ENCODE measurements at regions not wholly inside any gene's neighbourhood (a gene's known extent, or its start where the extent isn't known, plus 50 kb on each side); places are given as distances from the start of the nearest gene placed in this dataset.

DNA sequence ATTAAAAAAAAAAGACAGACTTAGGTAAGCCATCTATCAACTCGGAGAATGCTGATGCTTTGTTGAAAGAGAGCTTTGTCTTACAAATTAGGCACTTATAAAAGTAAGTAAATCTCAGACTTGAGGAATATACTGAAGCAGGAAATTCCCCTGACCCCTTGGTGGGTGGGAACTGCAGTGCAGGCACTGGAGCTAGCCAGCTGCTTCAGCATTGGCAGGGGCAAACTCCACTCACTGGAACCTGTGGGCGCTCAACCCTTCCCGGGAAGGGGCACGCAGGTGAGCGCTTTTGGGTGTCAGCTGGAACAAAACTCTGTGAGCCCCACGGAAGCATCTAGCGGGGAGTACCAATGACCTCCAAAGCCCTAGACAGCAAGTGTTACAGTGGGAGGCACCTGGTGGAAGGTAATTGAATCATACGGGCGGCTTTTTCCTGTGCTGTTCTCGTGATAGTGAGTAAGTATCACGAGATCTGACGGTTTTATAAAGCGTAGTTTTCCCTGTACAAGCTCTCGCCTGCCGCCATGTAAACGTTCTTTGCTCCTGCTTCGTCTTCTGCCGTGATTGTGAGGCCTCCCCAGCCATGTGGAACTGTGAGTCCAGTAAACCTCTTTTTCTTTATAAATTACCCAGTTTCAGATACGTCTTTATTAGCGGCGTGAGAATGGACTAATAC, 628.0 kb upstream of the CDH18 start:
- no peak for DNase-seq

DNA sequence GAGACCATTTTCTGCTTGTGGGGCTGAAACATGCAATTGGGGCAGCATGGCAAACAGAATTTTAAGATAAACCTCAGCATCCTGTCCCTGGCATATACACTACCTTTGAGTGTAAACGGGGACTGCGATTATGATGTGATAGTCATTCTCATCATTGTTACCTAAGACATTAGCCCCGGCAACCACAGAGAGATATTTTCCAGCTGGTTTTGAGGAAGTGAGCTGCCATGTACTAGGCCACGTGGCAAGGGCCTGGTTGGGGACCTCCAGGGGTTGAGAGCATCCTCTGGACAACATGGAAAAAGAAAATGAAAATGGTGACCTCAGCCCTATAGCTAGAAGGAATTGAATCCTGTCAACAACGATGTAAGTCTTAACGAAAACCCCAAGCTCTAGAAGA, 623.6 kb upstream of the CDH18 start:
- DNase-seq = no peak

DNA sequence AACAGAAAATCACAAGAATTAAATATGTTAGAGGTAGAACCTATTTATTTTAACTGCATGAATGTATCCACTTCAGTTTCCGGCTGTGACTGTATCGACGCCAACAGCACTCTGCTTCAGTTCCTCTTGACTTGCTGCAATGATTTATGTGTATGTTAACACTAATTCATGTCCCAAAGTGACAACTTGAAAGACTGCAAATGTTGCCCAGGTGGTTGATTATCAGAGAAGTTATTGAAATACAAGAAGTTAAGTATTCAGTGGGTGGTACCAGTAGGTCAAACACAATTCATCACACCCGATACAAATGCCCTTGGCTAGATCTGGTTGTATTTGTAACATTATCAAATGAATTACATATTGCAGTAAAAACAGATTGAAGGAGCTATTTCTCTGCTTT, 622.7 kb upstream of the CDH18 start:
- no peak for DNase-seq

DNA sequence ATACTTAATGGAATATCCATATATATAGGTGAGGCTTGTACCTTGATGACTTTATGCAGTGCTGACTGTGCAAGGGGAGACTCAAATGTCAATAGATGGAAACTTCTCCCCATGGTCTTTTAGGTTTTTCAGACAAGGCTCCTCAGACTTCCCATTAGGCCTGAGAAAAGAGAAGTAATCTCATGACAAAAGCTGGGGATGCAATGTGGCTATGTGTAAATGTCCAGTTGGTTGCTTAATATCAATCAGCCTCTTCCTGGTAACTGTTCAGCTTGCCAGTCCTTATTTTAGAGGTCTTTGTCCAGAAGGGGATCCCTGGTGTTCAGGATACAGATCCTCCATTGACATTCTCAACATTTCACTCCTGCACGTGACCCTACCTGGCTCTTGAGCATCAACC, 621.1 kb upstream of the CDH18 start:
- no peak for DNase-seq

DNA sequence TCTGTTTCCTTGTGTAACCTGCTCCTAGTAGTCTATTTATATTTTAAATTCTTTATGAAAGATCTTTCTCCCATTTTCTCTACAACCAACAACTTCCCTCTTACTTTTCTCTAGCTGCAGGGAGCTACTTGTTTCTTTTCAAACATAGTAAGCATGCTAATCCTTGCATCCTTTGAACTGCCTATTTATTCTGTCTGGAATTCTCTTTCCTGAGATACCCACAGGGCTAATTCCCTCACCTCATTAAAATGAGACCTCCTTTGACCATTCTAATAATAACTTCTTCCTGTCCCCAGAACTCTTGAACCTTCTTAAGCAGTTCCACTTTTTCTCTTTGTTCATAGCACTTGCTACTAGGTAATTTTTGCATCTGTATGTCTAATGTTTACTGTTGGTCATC, 620.6 kb upstream of the CDH18 start:
- no peak for DNase-seq

DNA sequence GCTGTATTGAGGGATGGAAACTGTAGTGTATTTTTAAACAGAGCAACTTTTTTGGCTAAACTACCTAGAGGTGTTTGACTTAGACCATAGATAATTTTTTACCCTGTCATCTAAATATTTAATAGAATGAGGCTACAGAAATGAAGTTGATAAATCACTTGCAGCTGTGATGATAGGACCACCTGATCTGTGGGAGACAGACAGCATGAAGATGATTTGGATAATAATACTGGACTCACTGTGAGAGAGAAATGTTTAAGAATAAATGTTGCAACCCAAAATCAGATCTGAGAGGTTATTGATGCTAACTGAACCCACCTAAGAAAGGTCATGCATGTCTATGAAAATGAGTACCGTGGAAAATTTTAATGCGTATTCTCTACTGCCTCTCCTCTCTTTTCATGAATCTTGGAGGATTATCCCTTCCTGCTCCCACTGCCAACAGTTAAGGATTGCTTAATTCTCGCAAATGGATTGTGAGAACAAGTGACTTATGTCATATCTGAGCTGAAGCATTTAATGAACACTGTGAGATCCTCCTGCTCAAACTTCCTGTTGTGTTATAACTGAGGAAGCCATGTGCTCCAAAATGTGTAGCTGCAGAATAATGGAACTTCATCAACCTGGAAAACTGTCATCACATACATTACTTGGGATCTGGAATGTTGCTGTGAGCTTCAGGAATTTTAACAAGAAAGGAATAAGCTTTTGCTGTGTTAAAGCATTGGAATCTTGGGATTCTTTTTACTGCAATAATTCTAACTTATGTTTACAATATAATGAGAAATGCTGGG, 617.9 kb upstream of the CDH18 start:
- no peak for DNase-seq

DNA sequence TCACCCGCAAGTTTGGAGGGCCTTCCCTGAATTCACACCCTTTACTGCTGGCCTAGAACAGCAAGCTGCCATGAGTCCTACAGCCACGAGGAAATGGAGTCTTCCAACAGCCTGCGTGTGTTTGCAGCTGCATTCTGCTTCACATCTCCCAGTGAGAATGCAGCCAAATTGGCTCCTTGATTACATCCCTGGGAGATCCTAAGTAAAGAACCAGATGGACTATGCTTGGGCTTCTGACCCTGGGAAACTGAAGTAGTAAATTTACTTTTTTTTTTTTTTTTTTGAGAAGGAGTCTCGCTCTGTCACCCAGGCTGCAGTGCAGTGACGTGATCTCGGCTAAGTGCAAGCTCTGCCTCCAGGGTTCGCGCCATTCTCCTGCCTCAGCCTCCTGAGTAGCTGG, 617.0 kb upstream of the CDH18 start:
- DNase-seq = no peak

DNA sequence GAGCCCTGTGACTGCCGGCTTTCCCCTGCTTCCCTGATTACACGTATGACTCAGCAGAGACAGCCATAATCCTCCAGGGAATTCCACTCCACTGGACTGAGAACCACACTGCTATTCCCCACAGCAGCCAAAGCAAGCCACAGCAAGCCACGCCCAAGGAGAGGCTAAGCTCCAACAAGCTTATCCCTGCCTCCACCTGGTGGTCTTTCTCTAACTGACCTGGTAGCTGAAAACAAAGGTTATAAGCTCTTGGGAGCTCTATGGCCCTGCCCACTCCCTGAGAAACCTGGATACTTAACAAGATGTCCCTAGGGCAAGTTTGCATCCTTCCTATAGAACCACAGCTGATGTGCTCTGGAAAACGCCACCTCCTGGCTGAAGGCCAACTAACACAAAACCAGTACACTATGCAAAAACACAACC, 613.7 kb upstream of the CDH18 start:
- DNase-seq = no peak

DNA sequence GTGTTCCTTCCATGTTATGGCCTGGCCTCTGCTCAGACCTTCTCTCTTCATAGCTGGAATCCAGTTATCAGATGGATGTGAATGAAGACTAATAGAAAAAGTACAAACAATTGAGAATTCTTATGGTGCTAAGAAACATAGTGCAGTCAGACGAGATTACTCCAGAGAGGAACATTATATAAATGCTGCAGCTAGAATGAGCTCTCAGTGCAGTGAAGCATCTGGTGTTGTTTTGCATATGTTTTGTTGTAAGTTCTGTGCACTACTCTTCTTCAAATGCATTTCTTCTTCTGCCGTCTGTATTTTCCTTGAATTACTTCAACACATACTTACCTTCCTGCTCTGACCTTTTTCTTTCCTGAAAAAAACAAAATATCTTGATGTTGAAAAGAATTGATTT, 602.4 kb upstream of the CDH18 start:
- no peak for DNase-seq

DNA sequence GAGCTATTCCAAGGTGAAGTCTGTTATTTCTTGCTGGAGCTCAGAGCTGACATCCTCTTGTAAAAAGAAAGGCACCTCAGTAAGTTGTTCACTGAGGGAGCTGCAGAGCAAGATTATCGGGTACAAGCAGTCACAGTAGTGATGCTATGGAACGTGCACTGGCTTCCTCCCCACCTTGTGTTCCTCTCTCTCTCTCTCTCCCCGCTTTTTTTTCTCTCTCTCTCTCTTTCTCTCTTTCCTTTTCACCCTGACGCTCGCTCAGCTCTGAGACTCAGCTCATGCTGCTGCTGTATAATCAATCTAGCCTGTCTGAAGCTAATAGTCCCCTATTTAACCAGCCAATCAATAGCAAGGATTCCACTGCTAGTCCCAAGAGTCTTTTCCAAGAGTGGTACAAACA, 587.6 kb upstream of the CDH18 start:
- no peak for DNase-seq

DNA sequence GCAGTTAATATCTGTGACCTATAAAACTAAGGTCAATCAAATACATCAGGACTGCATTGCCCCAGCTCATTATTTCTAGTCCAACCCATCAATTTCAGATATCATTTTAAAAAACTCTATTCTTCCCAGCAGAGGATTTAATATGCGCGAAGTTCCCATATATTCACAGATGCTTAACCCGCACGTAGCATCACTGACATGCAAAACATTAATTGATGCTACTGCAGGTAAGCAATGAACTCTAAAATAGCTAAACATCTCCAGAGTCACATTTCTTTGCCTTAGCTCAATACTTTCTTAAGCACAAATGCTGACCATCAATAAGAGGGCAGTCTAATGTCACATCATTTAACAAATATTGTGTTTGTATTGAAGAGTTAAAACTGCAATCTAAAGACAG, 586.6 kb upstream of the CDH18 start:
- no peak for DNase-seq

DNA sequence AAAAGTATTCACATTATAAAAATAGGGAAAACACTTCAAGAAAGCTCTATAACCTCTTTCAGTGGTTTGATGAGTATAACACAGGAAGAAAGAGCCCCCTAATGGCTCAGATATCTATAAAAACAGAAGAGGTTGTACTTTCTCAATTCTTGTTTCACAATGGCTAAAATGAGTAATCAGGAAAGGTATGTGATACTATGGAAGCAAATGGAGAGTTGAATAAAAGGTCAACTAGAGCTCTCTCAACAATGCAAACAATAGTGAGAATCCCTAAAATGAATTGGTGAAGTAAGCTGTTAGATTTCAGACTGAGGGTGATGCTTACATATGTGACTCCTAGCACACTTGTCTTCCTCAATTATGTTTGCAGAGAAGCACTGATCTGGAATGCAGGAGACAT, 584.6 kb upstream of the CDH18 start:
- DNase-seq = peak; percentile 7

DNA sequence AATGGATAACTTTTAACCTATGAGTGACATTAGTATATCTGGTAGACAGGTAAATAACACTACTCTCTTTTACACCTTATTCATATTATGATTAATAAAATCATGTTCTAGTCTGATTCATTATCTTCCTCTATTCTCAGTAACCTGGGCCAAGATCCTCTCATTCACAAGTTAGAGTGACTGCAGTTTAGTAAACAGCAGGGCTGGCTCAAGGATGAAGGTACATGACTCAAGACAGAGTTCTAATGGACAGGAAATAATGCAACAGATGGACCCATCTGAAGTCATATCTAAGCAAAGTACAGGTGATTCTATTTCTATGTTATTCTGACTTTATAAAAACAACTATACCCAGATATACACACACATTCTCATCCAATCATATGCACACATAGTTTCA, 582.5 kb upstream of the CDH18 start:
- DNase-seq = no peak

DNA sequence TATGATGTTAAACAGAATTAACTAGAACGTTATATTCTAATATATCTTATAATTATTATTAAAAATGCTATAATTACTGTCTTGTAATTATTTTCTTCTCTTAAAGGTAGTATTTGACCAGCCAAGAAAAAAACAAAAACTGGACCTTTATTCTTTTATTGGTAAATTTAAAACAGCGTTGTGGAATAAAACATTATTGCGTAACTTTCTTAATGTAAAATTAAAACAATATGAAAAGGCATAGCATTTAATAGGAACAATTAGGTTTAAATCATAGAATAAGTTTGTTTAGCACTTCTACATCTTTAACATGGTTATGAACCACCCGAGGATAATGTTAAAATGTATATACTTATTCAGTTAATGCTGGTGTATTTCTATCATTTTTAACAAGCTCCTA, 574.5 kb upstream of the CDH18 start:
- no peak for DNase-seq

DNA sequence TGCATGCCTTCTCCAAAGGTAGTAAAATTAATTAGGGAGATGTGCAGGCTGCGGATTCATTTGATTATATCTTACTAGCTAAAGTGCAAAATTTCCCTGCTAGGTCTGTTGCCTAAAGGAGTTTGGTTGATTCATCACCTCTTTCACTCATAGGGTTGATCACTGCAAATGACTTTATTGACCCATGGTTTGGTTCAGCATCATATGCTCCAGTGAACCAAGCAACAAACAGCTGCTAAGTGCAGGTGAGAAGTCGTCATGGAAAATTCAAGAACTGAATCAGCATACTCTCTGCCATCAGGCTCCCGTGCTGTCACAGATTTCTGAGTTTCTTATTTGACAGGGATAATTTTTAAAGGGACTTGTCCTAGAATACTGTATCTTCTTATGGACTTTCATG, 571.8 kb upstream of the CDH18 start:
- no peak for DNase-seq

DNA sequence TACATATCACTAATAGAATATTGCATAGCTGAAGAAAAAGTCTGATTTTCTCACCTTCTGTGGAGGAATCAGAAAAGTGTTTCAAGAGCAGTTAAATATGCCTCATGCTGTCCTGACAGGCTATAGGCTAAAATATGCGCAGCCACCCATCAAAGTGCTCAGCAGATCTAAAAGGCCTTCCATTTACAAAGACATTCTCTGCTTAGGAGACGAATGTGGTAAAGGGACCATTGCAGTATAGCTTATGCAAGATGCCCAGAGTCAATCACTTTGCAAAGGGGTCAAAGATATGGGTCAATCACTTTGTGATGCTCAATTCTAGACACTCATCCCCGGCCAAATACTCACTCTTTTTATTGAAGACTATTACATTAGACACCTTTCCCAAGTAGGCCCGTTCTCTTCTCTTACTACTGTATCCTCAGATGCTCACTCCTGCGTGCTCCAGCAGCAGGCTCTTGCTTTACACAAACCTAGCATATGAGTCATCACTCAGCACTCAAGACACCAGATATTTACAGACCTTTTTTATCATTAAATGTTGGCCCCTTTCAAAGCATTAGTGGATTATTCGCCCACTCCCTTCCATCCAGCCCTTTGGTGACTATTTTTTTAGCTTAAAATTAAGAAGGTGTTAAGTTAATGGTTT, 568.2 kb upstream of the CDH18 start:
- no peak for DNase-seq

DNA sequence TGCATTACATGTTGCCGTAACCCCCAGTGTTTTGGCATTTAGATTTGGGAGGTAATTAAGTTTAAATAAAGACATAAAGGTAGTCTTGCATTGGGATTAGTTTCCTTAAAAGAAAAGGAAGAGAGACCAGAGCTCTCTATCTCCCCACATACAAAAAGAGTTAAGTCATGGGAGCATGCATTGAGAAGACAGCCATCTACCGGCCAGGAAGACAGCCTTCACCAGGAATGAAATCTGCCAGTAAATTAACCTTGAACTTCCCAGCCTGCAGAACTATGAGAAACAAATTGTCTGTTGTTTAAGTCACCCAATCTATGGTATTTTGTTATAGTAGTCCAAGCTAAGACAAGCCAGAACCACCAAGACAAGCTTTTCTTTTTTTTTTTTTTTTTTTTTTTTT, 567.0 kb upstream of the CDH18 start:
- no peak for DNase-seq

DNA sequence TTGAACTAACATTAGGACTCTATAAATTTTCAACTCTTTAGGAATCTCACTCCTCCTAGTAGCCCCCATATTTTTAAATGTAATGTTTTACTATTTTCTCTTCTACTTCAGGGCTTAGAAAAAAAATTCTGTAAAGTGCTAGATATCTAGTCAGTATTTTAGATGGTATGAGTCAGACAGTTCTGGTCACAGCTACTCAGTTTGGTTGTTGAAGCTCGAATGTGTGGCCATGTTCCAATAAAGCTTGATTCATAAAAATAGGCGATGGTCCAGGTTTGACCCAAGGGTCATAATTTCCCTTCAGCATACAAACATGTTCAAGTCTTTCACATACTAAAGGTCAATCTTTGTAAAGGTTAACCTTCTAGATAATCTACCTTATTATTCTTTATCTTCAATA, 566.0 kb upstream of the CDH18 start:
- no peak for DNase-seq

DNA sequence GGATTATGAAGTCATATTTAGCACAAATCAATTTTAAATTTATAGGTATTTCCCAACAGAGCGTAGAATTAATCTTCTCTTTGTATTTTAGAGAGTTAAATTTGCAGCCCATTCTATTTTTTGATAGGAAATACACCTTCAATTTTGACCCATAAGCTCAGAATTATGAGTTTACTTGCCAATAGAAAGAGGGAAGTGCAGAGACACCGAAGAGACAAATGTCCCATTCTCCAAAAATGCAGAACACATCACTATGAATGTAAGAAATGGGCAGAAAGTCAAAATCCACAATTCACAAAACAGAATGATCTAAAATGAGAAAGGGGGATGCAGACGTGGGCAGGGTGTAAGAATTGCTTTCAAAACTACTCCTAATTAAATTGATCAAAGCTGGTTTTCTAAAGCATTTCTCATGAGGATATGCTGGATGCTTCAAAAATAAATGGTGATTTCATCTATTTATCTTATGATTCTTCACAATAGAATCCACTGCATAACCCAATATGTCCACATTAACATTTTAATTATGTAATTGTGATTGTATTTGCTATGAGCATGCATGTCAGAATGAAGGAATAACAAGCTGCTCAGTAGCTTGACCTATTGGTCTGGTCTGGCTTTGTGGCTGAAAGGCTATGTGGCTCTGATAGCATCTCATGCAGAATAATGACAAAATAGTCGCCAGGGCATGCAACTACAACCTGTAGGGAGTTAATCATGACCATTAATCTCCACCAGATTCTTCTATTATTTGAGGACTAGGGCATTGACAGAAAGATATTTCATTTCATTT, 550.1 kb upstream of the CDH18 start:
- no peak for DNase-seq

DNA sequence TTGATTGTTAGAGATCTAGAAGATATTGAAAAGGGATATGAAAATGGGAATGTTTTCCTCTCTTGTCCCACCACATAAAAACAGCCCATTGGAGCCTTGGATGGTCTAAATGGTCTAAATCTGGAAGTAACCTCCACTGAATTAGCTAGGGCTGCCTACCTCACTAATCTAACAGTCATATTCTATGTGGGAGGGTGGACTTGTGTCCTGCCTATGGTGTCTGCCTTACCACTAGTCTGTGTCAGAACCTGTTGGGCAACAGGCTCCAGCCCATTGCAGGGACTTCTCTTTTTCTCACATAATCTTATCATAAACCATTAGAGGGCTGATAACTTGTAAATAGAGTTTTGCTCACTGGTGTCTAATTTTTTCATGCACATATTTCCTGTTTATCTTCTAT, 548.8 kb upstream of the CDH18 start:
- DNase-seq = no peak

DNA sequence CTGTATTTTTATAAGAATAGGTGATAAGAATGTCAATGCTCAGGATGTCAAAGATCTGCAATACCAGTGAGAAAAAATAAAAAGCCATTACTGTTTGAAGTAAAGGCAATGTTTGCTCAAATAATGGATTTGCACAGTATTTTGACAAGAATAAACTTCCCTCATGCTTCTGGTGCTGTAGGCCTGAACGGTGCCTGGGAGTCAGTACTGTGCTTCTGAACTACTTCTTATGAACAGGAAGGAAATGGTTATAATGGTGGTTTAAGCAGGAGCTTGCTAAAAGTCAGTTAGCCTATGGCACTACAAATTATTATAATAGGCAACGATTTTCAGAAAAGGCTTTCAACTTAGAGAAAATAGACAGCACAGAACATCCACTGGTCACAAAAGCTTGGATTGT, 548.3 kb upstream of the CDH18 start:
- no peak for DNase-seq

DNA sequence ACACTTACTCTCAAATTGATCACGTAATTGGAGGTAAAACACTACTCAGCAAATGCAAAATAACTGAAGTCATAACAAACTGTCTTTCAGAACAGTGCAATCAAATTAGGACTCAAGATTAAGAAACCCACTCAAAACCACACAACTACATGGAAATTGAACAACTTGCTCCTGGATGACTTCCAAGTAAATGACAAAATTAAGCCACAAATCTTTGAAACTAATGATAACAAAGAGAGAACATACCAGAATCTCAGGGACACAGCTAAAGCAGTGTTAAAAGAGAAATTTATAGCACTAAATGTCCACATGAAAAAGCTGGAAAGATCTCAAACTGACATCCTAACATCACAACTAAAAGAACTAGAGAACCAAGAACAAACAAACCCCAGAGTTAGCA, 540.5 kb upstream of the CDH18 start:
- DNase-seq = no peak

DNA sequence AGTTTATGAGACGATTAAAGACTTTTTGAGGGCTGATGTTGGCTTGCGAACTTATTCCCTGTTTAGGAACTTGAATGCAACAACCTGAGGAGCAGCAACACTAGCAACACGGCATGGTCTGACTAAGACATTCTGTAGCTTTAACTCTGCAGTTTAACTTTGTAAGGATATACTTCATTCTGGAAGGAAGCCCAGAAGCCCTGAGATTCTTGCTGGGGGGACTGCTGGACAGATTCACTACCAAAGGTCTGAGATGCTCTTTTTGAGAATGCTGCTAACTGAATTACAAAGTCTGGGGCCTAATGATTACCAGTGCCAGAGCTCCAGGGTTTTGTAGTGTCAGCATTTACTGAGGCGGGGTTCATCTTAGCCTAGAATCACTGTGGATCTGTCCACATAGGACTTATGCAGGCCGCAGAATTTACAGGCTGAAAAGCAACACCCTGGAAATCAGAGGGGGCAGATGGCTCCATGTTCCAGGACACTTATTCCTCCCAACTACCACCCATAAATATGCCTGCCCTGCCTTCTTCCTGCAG, 537.1 kb upstream of the CDH18 start:
- DNase-seq = no peak
